ENCODE measurements at regions not wholly inside any gene's neighbourhood (a gene's known extent, or its start where the extent isn't known, plus 50 kb on each side); places are given as distances from the start of the nearest gene placed in this dataset.
"Not testable (repeated sequence)": the region's sequence is repeated elsewhere in the genome, so short reads cannot be mapped to it uniquely, and the experiment has no call there.

DNA sequence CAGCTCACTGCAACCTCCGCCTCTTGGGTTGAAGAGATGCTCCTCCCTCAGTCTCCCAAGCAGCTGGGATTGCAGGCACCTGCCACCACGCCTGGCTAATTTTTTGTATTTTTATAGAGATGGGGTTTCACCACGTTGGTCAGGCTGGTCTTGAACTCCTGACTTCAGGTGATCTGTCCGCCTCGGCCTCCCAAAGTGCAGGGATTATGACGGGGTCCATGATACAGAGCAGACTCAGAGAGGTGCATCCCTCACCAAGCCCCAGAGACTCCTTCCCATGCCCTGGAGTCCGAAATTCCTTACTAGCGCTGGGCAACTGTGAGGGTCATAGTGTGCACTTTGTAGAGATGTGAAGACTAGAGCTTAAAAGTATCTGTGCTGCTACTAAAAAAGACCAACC lies 99.8 kb upstream of the IRX4 start:
- not testable (repeated sequence) for H3K9ac ChIP-seq (ENCODE audit: low read depth, low read length); H3K36me3 ChIP-seq (ENCODE audit: control insufficient read depth, insufficient read depth, low read length); H3K4me1 ChIP-seq (ENCODE audit: control insufficient read depth, insufficient read depth, low read length); H3K27me3 ChIP-seq (ENCODE audit: control insufficient read depth, insufficient read depth, low read length); H3K27ac ChIP-seq (ENCODE audit: low read depth, low read length); H3K4me3 ChIP-seq (ENCODE audit: low read depth, low read length); H3K9me3 ChIP-seq (ENCODE audit: control insufficient read depth, insufficient read depth, low read length)

GRCh38 chr5:1975898-1976765 lies 93.4 kb upstream of the IRX4 start:
- no peak overlapping the region for H3K9ac ChIP-seq (ENCODE audit: low read depth, low read length)
- no peaks in the 10 kb centered on the region for H3K36me3 ChIP-seq (ENCODE audit: control insufficient read depth, insufficient read depth, low read length)
- no peaks in the 10 kb centered on the region for H3K9me3 ChIP-seq (ENCODE audit: control insufficient read depth, insufficient read depth, low read length)
- no peak overlapping the region for H3K27ac ChIP-seq (ENCODE audit: low read depth, low read length)
- no peak overlapping the region for H3K4me3 ChIP-seq (ENCODE audit: low read depth, low read length)
- H3K4me1 ChIP-seq (ENCODE audit: control insufficient read depth, insufficient read depth, low read length): no peaks in the 10 kb centered on the region
- no peaks in the 10 kb centered on the region for H3K27me3 ChIP-seq (ENCODE audit: control insufficient read depth, insufficient read depth, low read length)

DNA sequence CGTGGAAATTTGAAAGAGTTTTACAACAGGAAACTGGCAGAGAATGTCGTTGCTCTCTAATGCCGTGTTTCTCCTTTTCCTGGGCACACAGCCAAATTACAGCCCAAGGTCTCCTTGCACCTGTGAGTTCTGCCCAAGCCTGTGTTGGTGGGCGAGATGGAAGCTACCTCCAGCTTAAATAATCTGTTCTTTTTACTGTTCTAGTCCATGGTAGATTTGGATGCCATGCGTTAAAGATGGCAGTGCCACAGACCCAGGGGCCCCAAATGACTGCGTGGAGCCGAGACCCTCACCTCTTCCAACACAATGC lies 92.6 kb upstream of the IRX4 start:
- Histone ChIP-seq H3K27ac (ENCODE audit: low read depth, low read length) (no peak overlapping the region), H3K27me3 (ENCODE audit: control insufficient read depth, insufficient read depth, low read length) (no peaks in the 10 kb centered on the region), H3K9ac (ENCODE audit: low read depth, low read length) (no peak overlapping the region)

GRCh38 chr5:1974501-1975405 lies 92.0 kb upstream of the IRX4 start:
- Histone ChIP-seq H3K27me3 (ENCODE audit: control insufficient read depth, insufficient read depth, low read length) (no peaks in the 10 kb centered on the region), H3K4me3 (ENCODE audit: low read depth, low read length) (no peak overlapping the region), H3K9ac (ENCODE audit: low read depth, low read length) (no peak overlapping the region), H3K9me3 (ENCODE audit: control insufficient read depth, insufficient read depth, low read length) (no peaks in the 10 kb centered on the region), H3K27ac (ENCODE audit: low read depth, low read length) (no peak overlapping the region), H3K36me3 (ENCODE audit: control insufficient read depth, insufficient read depth, low read length) (no peaks in the 10 kb centered on the region), H3K4me1 (ENCODE audit: control insufficient read depth, insufficient read depth, low read length) (no peaks in the 10 kb centered on the region)

More for the DNA sequence above, 92.6 kb upstream of the IRX4 start:
- Histone ChIP-seq H3K9me3 (ENCODE audit: control insufficient read depth, insufficient read depth, low read length) (no peaks in the 10 kb centered on the region), H3K4me3 (ENCODE audit: low read depth, low read length) (no peak overlapping the region), H3K4me1 (ENCODE audit: control insufficient read depth, insufficient read depth, low read length) (no peaks in the 10 kb centered on the region), H3K36me3 (ENCODE audit: control insufficient read depth, insufficient read depth, low read length) (no peaks in the 10 kb centered on the region)

GRCh38 chr5:1974081-1974480 lies 91.4 kb upstream of the IRX4 start:
- Histone ChIP-seq H3K4me1 (ENCODE audit: control insufficient read depth, insufficient read depth, low read length) (no peaks in the 10 kb centered on the region), H3K27ac (ENCODE audit: low read depth, low read length) (no peak overlapping the region), H3K27me3 (ENCODE audit: control insufficient read depth, insufficient read depth, low read length) (no peaks in the 10 kb centered on the region), H3K9me3 (ENCODE audit: control insufficient read depth, insufficient read depth, low read length) (no peaks in the 10 kb centered on the region), H3K4me3 (ENCODE audit: low read depth, low read length) (no peak overlapping the region), H3K36me3 (ENCODE audit: control insufficient read depth, insufficient read depth, low read length) (no peaks in the 10 kb centered on the region), H3K9ac (ENCODE audit: low read depth, low read length) (no peak overlapping the region)

GRCh38 chr5:1973391-1974013 lies 90.8 kb upstream of the IRX4 start:
- H3K27me3 ChIP-seq (ENCODE audit: control insufficient read depth, insufficient read depth, low read length): no peaks in the 10 kb centered on the region
- H3K4me1 ChIP-seq (ENCODE audit: control insufficient read depth, insufficient read depth, low read length): no peaks in the 10 kb centered on the region
- no peak overlapping the region for H3K9ac ChIP-seq (ENCODE audit: low read depth, low read length)
- peak overlapping the region; percentile 33 for H3K27ac ChIP-seq (ENCODE audit: low read depth, low read length)
- no peak overlapping the region for H3K4me3 ChIP-seq (ENCODE audit: low read depth, low read length)
- H3K9me3 ChIP-seq (ENCODE audit: control insufficient read depth, insufficient read depth, low read length): no peaks in the 10 kb centered on the region
- H3K36me3 ChIP-seq (ENCODE audit: control insufficient read depth, insufficient read depth, low read length): no peaks in the 10 kb centered on the region

GRCh38 chr5:1971944-1972343 lies 89.2 kb upstream of the IRX4 start:
- no peaks in the 10 kb centered on the region for H3K36me3 ChIP-seq (ENCODE audit: control insufficient read depth, insufficient read depth, low read length)
- no peak overlapping the region for H3K4me3 ChIP-seq (ENCODE audit: low read depth, low read length)
- no peak overlapping the region for H3K9ac ChIP-seq (ENCODE audit: low read depth, low read length)
- no peaks in the 10 kb centered on the region for H3K4me1 ChIP-seq (ENCODE audit: control insufficient read depth, insufficient read depth, low read length)
- no peaks in the 10 kb centered on the region for H3K27me3 ChIP-seq (ENCODE audit: control insufficient read depth, insufficient read depth, low read length)
- no peaks in the 10 kb centered on the region for H3K9me3 ChIP-seq (ENCODE audit: control insufficient read depth, insufficient read depth, low read length)
- no peak overlapping the region for H3K27ac ChIP-seq (ENCODE audit: low read depth, low read length)

- H3K9ac ChIP-seq (ENCODE audit: low read depth, low read length): no peak overlapping the region
- H3K9me3 ChIP-seq (ENCODE audit: control insufficient read depth, insufficient read depth, low read length): no peaks in the 10 kb centered on the region
- peaks cover 8% of the 10 kb centered on the region; the same call in 1 of the 2 replicates for H3K4me1 ChIP-seq (ENCODE audit: control insufficient read depth, insufficient read depth, low read length)
- no peak overlapping the region for H3K4me3 ChIP-seq (ENCODE audit: low read depth, low read length)
- no peak overlapping the region for H3K27ac ChIP-seq (ENCODE audit: low read depth, low read length)
- no peaks in the 10 kb centered on the region for H3K27me3 ChIP-seq (ENCODE audit: control insufficient read depth, insufficient read depth, low read length)
- no peaks in the 10 kb centered on the region for H3K36me3 ChIP-seq (ENCODE audit: control insufficient read depth, insufficient read depth, low read length)
Observed at GRCh38 chr5:1967736-1968135, 85.0 kb upstream of the IRX4 start.

- Histone ChIP-seq H3K27ac (ENCODE audit: low read depth, low read length) (no peak overlapping the region), H3K4me3 (ENCODE audit: low read depth, low read length) (no peak overlapping the region), H3K27me3 (ENCODE audit: control insufficient read depth, insufficient read depth, low read length) (no peaks in the 10 kb centered on the region), H3K9ac (ENCODE audit: low read depth, low read length) (no peak overlapping the region), H3K4me1 (ENCODE audit: control insufficient read depth, insufficient read depth, low read length) (peaks cover 8% of the 10 kb centered on the region; the same call in 1 of the 2 replicates), H3K9me3 (ENCODE audit: control insufficient read depth, insufficient read depth, low read length) (no peaks in the 10 kb centered on the region), H3K36me3 (ENCODE audit: control insufficient read depth, insufficient read depth, low read length) (no peaks in the 10 kb centered on the region)
Observed at GRCh38 chr5:1966461-1966860, 83.7 kb upstream of the IRX4 start.

- H3K27me3 ChIP-seq (ENCODE audit: control insufficient read depth, insufficient read depth, low read length): no peaks in the 10 kb centered on the region
- peaks cover 8% of the 10 kb centered on the region; the same call in 1 of the 2 replicates for H3K4me1 ChIP-seq (ENCODE audit: control insufficient read depth, insufficient read depth, low read length)
- H3K4me3 ChIP-seq (ENCODE audit: low read depth, low read length): no peak overlapping the region
- H3K9ac ChIP-seq (ENCODE audit: low read depth, low read length): no peak overlapping the region
- H3K36me3 ChIP-seq (ENCODE audit: control insufficient read depth, insufficient read depth, low read length): no peaks in the 10 kb centered on the region
- H3K27ac ChIP-seq (ENCODE audit: low read depth, low read length): no peak overlapping the region
- no peaks in the 10 kb centered on the region for H3K9me3 ChIP-seq (ENCODE audit: control insufficient read depth, insufficient read depth, low read length)
Observed at GRCh38 chr5:1965925-1966324, 83.2 kb upstream of the IRX4 start.
